Upper lobe of left lung (tissue), 6 donors: ENCODE measurements at regions not wholly inside any gene's neighbourhood (a gene's known extent, or its start where the extent isn't known, plus 50 kb on each side); places are given as distances from the start of the nearest gene placed in this dataset.
A peak's percentile ranks its signal among the peaks of the same experiment; 100 is the strongest.

Experiments used
- ATAC-seq, 2 donors: fragments of 200-7000 bp; cut with Tn5 transposase; one replicate each; pipeline ENCODE4 v1.9.1; 2022; ENCODE audit warnings: mild to moderate bottlenecking in 2 of 2, moderate library complexity in 2 of 2; ENCODE audit not compliant: low FRiP score in 2 of 2
- DNase-seq, 2 donors: peaks; one replicate each; pipeline ENCODE4 v3.0.0-alpha.2; 2019 to 2020
- H3K27ac ChIP-seq, 4 donors: fragments of 200-600 bp; sonication (generic); one replicate each; pipeline ENCODE4 v1.5.1; 2016 to 2019
- H3K27me3 ChIP-seq, 4 donors: fragments of 200-600 bp; sonication (generic); one replicate each; pipeline ENCODE4 v1.5.1; 2017 to 2019
- H3K36me3 ChIP-seq, 4 donors: fragments of 200-600 bp; sonication (generic); one replicate each; pipeline ENCODE4 v1.5.1; 2016 to 2019
- H3K4me1 ChIP-seq, 4 donors: fragments of 200-600 bp; sonication (generic); one replicate each; pipeline ENCODE4 v1.5.1; 2018 to 2019
- H3K4me3 ChIP-seq, 4 donors: fragments of 200-600 bp; sonication (generic); one replicate each; pipeline ENCODE4 v1.5.1; 2017 to 2019; ENCODE audit warnings: mild to moderate bottlenecking in 2 of 4, moderate library complexity in 1 of 4
- H3K9me3 ChIP-seq, 4 donors: fragments of 200-600 bp; sonication (generic); one replicate each; pipeline ENCODE4 v1.5.1; 2018 to 2019
- CTCF ChIP-seq, 6 experiments: fragments of 450-650 bp in 4 of 6; fragments of 200-600 bp in 2 of 6; sonication (generic) in 2 of 6; IDR thresholded peaks; one replicate each; pipeline ENCODE4 v1.5.1; 2016 to 2019; ENCODE audit warnings: antibody characterized with exemption in 6 of 6
- EP300 ChIP-seq, 4 donors: sonication (generic); formaldehyde crosslinking; IDR thresholded peaks; one replicate each; pipeline ENCODE4 v1.5.1; 2017; ENCODE audit warnings: antibody characterized with exemption in 4 of 4, control low read depth in 2 of 4
- POLR2A ChIP-seq, 4 donors: fragments of 450-650 bp; IDR thresholded peaks; one replicate each; pipeline ENCODE4 v1.5.1; 2016 to 2017; ENCODE audit warnings: antibody characterized with exemption in 4 of 4, mild to moderate bottlenecking in 2 of 4
- POLR2AphosphoS5 ChIP-seq, 2 donors: sonication (generic); formaldehyde crosslinking; IDR thresholded peaks; one replicate each; pipeline ENCODE4 v1.5.1; 2017; ENCODE audit warnings: antibody characterized with exemption in 2 of 2
- WGBS, 2 donors: methylation state at CpG; one replicate each; pipeline ENCODE4 v1.1.5; 2017 to 2018; 5-methylcytosine and 5-hydroxymethylcytosine counted together
- donor health status: DM: no; HTN: no; CAD: no; lungs with moderate emphysema.
- donor health status: DM: no; HTN: yes; CAD: no; lungs with severe emphysema.

- ATAC-seq = peak in 1 of 2 donors; percentile 50
- TF ChIP-seq POLR2A (IDR thresholded peaks at IDR 0.05) = no peak
- no peak for TF ChIP-seq POLR2AphosphoS5 (IDR thresholded peaks at IDR 0.05)
- TF ChIP-seq EP300 (IDR thresholded peaks at IDR 0.05) = no peak
- no peak for TF ChIP-seq CTCF (IDR thresholded peaks at IDR 0.05)
Measured at GRCh38 chr9:87089929-87090328, 142.6 kb upstream of the GAS1 start.

GRCh38 chr9:87093777-87094176, 146.5 kb upstream of the GAS1 start:
- 86 to 89% methylated on average over 3 of the region's 3 CpGs for WGBS, 2 donors
- H3K4me3 ChIP-seq = no peak overlapping the region

More at GRCh38 chr9:87089929-87090328, 142.6 kb upstream of the GAS1 start:
- Histone ChIP-seq H3K9me3 (no peaks in the 10 kb centered on the region), H3K36me3 (no peaks in the 10 kb centered on the region), H3K4me3 (no peak overlapping the region), H3K4me1 (no peaks in the 10 kb centered on the region), H3K27me3 (no peaks in the 10 kb centered on the region), H3K27ac (no peak overlapping the region)
- DNase-seq = no peak

GRCh38 chr9:87095951-87096350, 148.6 kb upstream of the GAS1 start:
- 76 to 88% methylated on average over 5 of the region's 5 CpGs for WGBS, 2 donors
- no peaks in the 10 kb centered on the region for H3K9me3 ChIP-seq
- TF ChIP-seq POLR2AphosphoS5 (IDR thresholded peaks at IDR 0.05) = no peak
- TF ChIP-seq POLR2A (IDR thresholded peaks at IDR 0.05) = no peak
- TF ChIP-seq CTCF (IDR thresholded peaks at IDR 0.05) = no peak
- no peak for TF ChIP-seq EP300 (IDR thresholded peaks at IDR 0.05)
- no peak overlapping the region for H3K4me3 ChIP-seq
- H3K36me3 ChIP-seq = no peaks in the 10 kb centered on the region
- no peaks in the 10 kb centered on the region for H3K27me3 ChIP-seq
- ATAC-seq = no peak
- no peaks in the 10 kb centered on the region for H3K4me1 ChIP-seq
- H3K27ac ChIP-seq = no peak overlapping the region
- no peak for DNase-seq

More at GRCh38 chr9:87093777-87094176, 146.5 kb upstream of the GAS1 start:
- no peak for TF ChIP-seq EP300 (IDR thresholded peaks at IDR 0.05)
- no peak for TF ChIP-seq POLR2AphosphoS5 (IDR thresholded peaks at IDR 0.05)
- TF ChIP-seq CTCF (IDR thresholded peaks at IDR 0.05) = no peak
- TF ChIP-seq POLR2A (IDR thresholded peaks at IDR 0.05) = no peak
- Histone ChIP-seq H3K9me3 (no peaks in the 10 kb centered on the region), H3K27ac (no peak overlapping the region), H3K36me3 (no peaks in the 10 kb centered on the region), H3K4me1 (no peaks in the 10 kb centered on the region), H3K27me3 (no peaks in the 10 kb centered on the region)
- ATAC-seq = no peak
- DNase-seq = no peak

- 89 to 90% methylated on average over 2 of the region's 2 CpGs for WGBS, 2 donors
Measured at GRCh38 chr9:87096506-87096905, 149.2 kb upstream of the GAS1 start.

GRCh38 chr9:87097238-87097637, 149.9 kb upstream of the GAS1 start:
- Histone ChIP-seq H3K27ac (no peak overlapping the region), H3K27me3 (no peaks in the 10 kb centered on the region), H3K9me3 (no peaks in the 10 kb centered on the region), H3K4me1 (no peaks in the 10 kb centered on the region), H3K4me3 (no peak overlapping the region), H3K36me3 (no peaks in the 10 kb centered on the region)
- DNase-seq (no peak), ATAC-seq (no peak)
- TF ChIP-seq EP300 (IDR thresholded peaks at IDR 0.05) (no peak), CTCF (IDR thresholded peaks at IDR 0.05) (no peak), POLR2A (IDR thresholded peaks at IDR 0.05) (no peak), POLR2AphosphoS5 (IDR thresholded peaks at IDR 0.05) (no peak)
- 84 to 89% methylated on average over 3 of the region's 3 CpGs for WGBS, 2 donors

More at GRCh38 chr9:87096506-87096905, 149.2 kb upstream of the GAS1 start:
- Histone ChIP-seq H3K27me3 (no peaks in the 10 kb centered on the region), H3K9me3 (no peaks in the 10 kb centered on the region), H3K36me3 (no peaks in the 10 kb centered on the region), H3K4me1 (no peaks in the 10 kb centered on the region), H3K27ac (no peak overlapping the region), H3K4me3 (no peak overlapping the region)
- no peak for TF ChIP-seq POLR2A (IDR thresholded peaks at IDR 0.05)
- ATAC-seq (no peak), DNase-seq (no peak)
